Osteoblast (primary cell): ENCODE measurements at regions not wholly inside any gene's neighbourhood (a gene's known extent, or its start where the extent isn't known, plus 50 kb on each side); places are given as distances from the start of the nearest gene placed in this dataset.

Experiments
- DNase-seq: peaks from one replicate; pipeline ENCODE4 v3.0.0; 2011; ENCODE audit warnings: low spot score, mixed read lengths; ENCODE audit not compliant: insufficient read length; ENCODE audit errors: missing footprints
- H2AFZ ChIP-seq: 2 replicates; pipeline ENCODE4 v1.6.0; 2011; ENCODE audit warnings: mild to moderate bottlenecking, low read length
- H3K27ac ChIP-seq: 2 replicates; pipeline ENCODE4 v1.5.1; 2011; ENCODE audit warnings: mild to moderate bottlenecking, low read depth, low read length, moderate library complexity
- H3K27me3 ChIP-seq: 2 replicates; pipeline ENCODE4 v1.6.0; 2012; ENCODE audit warnings: mild to moderate bottlenecking, control low read depth, inconsistent platforms, low read length, moderate library complexity; ENCODE audit not compliant: insufficient read depth
- H3K36me3 ChIP-seq: 2 replicates; pipeline ENCODE4 v1.5.1; 2011; ENCODE audit warnings: mild to moderate bottlenecking, low read length, control low read depth, moderate library complexity; ENCODE audit not compliant: insufficient read depth
- H3K4me1 ChIP-seq: 2 replicates; pipeline ENCODE4 v1.5.1; 2011; ENCODE audit warnings: mild to moderate bottlenecking, low read length, control low read depth, moderate library complexity; ENCODE audit not compliant: insufficient read depth
- H3K4me2 ChIP-seq: 2 replicates; pipeline ENCODE4 v1.6.0; 2011; ENCODE audit warnings: mild to moderate bottlenecking, low read length; ENCODE audit not compliant: insufficient read depth
- H3K4me3 ChIP-seq: fragments of 200-600 bp; sonication (generic); 3 replicates; pipeline ENCODE4 v1.5.1; 2012; ENCODE audit warnings: mild to moderate bottlenecking, low read length, inconsistent platforms; ENCODE audit not compliant: insufficient read depth
- H3K79me2 ChIP-seq: 2 replicates; pipeline ENCODE4 v1.6.0; 2012; ENCODE audit warnings: mild to moderate bottlenecking, low read length, control low read depth, inconsistent platforms; ENCODE audit not compliant: insufficient read depth
- H3K9me3 ChIP-seq: 2 replicates; pipeline ENCODE4 v1.5.1; 2011; ENCODE audit warnings: low read depth, low read length, control low read depth
- H4K20me1 ChIP-seq: 2 replicates; pipeline ENCODE4 v1.6.0; 2012; ENCODE audit warnings: mild to moderate bottlenecking, low read length, control low read depth; ENCODE audit not compliant: insufficient read depth
- TF ChIP-seq, protein P1 (sequence below): IDR thresholded peaks from 2 replicates; pipeline ENCODE4 v1.5.1; 2011; ENCODE audit warnings: mild to moderate bottlenecking, low read depth, low read length, moderate library complexity; ENCODE audit errors: extremely low read depth

DNA sequence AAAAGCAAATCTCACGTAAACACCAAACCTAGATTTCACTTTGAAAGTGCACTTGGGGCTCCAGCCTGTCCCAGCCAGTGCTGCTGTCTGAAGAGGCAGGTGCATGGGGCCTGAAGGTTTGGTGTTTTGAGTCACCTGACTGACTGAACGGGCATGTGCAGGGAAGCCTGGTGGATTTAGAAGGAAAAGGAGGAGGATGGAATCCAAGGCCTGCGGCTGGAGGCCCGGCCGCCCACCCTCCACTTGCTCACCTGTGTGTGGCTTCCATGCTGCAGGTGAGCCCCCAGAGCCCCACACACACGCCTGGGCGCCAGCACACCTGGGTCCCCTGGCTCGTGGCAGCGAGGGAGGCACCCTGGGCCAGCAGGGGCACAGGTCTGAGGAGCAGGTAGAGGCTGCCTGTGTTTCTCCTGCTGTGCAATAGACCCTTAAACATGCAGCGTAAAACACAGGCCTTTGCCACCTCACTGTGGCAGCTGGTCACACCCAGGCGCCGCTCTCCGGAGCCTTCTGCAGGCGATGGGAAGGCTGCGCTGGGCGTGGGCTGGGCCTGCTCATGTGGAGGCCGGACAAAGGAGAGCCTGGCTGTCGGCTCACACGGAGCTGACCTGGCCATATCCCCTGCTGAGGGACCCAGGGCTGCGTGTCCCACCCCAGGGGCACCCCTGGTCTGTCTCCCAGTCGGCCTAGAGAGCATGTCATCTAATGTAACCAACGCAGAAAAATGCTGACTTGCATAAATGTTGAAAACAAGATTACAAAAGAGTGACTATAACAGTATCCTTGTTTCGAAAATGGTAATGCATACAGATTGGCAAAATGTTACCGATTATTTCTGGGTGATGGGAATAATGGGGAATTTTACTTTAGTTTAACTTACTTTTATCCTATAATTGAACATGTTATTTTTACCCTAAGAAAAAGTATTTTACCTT, 71.3 kb downstream of the TMEM18 start:
- DNase-seq: no peak
- H3K4me1 ChIP-seq: no peaks in the 10 kb centered on the region
- no peak overlapping the region for H3K4me3 ChIP-seq
- no peaks in the 10 kb centered on the region for H3K79me2 ChIP-seq
- no peak overlapping the region for H3K4me2 ChIP-seq
- H4K20me1 ChIP-seq: no peaks in the 10 kb centered on the region
- no peaks in the 10 kb centered on the region for H3K36me3 ChIP-seq
- TF ChIP-seq, protein P1, sequence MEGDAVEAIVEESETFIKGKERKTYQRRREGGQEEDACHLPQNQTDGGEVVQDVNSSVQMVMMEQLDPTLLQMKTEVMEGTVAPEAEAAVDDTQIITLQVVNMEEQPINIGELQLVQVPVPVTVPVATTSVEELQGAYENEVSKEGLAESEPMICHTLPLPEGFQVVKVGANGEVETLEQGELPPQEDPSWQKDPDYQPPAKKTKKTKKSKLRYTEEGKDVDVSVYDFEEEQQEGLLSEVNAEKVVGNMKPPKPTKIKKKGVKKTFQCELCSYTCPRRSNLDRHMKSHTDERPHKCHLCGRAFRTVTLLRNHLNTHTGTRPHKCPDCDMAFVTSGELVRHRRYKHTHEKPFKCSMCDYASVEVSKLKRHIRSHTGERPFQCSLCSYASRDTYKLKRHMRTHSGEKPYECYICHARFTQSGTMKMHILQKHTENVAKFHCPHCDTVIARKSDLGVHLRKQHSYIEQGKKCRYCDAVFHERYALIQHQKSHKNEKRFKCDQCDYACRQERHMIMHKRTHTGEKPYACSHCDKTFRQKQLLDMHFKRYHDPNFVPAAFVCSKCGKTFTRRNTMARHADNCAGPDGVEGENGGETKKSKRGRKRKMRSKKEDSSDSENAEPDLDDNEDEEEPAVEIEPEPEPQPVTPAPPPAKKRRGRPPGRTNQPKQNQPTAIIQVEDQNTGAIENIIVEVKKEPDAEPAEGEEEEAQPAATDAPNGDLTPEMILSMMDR: no peak
- H3K27me3 ChIP-seq: no peaks in the 10 kb centered on the region
- no peaks in the 10 kb centered on the region for H3K9me3 ChIP-seq
- no peak overlapping the region for H3K27ac ChIP-seq
- no peak overlapping the region for H2AFZ ChIP-seq

DNA sequence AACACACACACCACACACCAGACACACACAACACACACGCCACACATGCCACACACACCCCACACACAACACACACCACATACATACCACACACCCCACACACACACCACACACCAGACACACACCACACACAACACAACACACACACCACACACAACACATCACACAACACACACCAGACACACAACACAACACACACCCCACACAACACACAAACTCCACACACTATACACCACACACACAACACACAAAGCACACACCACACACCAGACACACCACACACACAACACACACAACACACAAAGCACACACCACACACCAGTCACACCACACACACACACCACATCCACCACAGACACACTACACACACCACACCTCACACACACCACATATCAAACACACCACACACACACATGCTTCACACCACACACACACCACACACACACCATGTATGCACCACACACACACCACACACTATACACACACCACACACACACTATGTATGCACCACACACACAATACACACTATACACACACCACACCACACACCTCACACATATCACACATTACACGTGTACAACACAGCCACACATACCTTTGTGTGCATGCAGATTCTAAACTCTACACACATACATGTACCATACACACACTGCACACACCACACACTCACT, 72.2 kb downstream of the TMEM18 start:
- no peaks in the 10 kb centered on the region for H4K20me1 ChIP-seq
- H3K27ac ChIP-seq: no peak overlapping the region
- no peaks in the 10 kb centered on the region for H3K27me3 ChIP-seq
- TF ChIP-seq, protein P1: no peak
- H3K9me3 ChIP-seq: no peaks in the 10 kb centered on the region
- H3K36me3 ChIP-seq: no peaks in the 10 kb centered on the region
- no peaks in the 10 kb centered on the region for H3K4me1 ChIP-seq
- no peak overlapping the region for H2AFZ ChIP-seq
- no peak for DNase-seq
- no peak overlapping the region for H3K4me3 ChIP-seq
- no peaks in the 10 kb centered on the region for H3K79me2 ChIP-seq
- no peak overlapping the region for H3K4me2 ChIP-seq

DNA sequence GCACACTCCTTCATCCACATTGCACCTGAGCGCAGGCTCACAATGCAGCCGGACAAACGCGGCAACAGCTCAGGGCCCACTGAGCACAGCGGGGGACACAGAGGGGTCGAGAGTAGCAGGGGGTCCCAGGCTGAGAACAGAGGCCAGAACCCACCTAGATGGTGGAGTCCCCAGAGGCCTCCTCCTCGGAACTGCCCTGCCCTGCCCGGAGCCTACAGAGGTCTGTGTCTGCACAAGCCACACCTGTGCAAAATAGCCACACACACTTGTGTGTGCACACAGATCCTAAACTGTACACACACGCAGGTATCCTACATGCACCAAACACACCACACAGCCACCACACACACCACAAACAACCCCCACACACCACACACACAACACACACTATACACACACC, 72.8 kb downstream of the TMEM18 start:
- DNase-seq: no peak
- H3K79me2 ChIP-seq: no peaks in the 10 kb centered on the region
- no peaks in the 10 kb centered on the region for H4K20me1 ChIP-seq
- H3K4me1 ChIP-seq: no peaks in the 10 kb centered on the region
- H3K4me2 ChIP-seq: no peak overlapping the region
- H2AFZ ChIP-seq: no peak overlapping the region
- no peaks in the 10 kb centered on the region for H3K27me3 ChIP-seq
- TF ChIP-seq, protein P1: no peak
- no peak overlapping the region for H3K4me3 ChIP-seq
- H3K9me3 ChIP-seq: no peaks in the 10 kb centered on the region
- H3K27ac ChIP-seq: no peak overlapping the region
- H3K36me3 ChIP-seq: no peaks in the 10 kb centered on the region

DNA sequence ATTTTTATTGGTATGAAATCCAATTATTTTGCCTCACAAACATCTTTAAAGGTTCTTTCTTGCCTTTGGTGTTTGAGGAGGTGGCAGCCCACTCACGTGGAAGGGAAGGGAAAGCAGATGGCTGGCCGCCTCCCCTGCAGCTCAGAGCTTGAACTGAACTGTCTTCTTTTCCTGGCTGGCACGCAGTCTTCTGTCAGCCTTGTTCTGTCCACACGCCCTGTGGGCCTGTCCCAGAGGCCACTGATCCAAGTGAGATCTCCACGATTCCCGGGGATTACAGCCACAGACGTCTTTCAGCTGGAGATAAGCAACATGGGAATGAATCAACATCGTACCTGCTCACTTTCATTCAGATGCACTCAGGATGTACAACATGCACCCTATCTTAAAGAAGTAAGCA, 73.3 kb downstream of the TMEM18 start:
- no peak overlapping the region for H3K27ac ChIP-seq
- no peaks in the 10 kb centered on the region for H3K79me2 ChIP-seq
- H3K4me1 ChIP-seq: no peaks in the 10 kb centered on the region
- no peaks in the 10 kb centered on the region for H3K9me3 ChIP-seq
- H3K4me2 ChIP-seq: no peak overlapping the region
- H3K4me3 ChIP-seq: no peak overlapping the region
- no peak overlapping the region for H2AFZ ChIP-seq
- no peaks in the 10 kb centered on the region for H3K27me3 ChIP-seq
- H3K36me3 ChIP-seq: no peaks in the 10 kb centered on the region
- DNase-seq: no peak
- no peaks in the 10 kb centered on the region for H4K20me1 ChIP-seq
- TF ChIP-seq, protein P1: no peak
